GM23338 (cell line): ENCODE measurements at regions not wholly inside any gene's neighbourhood (a gene's known extent, or its start where the extent isn't known, plus 50 kb on each side); places are given as distances from the start of the nearest gene placed in this dataset.

Experiments used
- ATAC-seq: fragments of 200-7000 bp; cut with Tn5 transposase; 3 replicates; pipeline ENCODE4 v1.9.1; 2020
- DNase-seq: peaks from one replicate; pipeline ENCODE4 v3.0.0-alpha.2; 2015; ENCODE audit warnings: low spot score
- H2AFZ ChIP-seq: fragments of 200-600 bp; sonication (generic); 2 replicates; pipeline ENCODE4 v1.8.0; 2016; ENCODE audit warnings: antibody characterized with exemption, mild to moderate bottlenecking, moderate library complexity
- H3F3A ChIP-seq: fragments of 200-600 bp; sonication (generic); replicated peaks from 2 replicates; pipeline ENCODE4 v1.8.0; 2017; ENCODE audit warnings: antibody characterized with exemption, mixed run types, low read depth
- H3K27ac ChIP-seq: fragments of 200-600 bp; sonication (generic); 2 replicates; pipeline ENCODE4 v1.6.1; 2016; ENCODE audit warnings: low read depth
- H3K27me3 ChIP-seq: fragments of 200-600 bp; sonication (generic); 2 replicates; pipeline ENCODE4 v1.8.0; 2016; ENCODE audit warnings: mild to moderate bottlenecking, mixed run types, moderate library complexity; ENCODE audit not compliant: insufficient read depth
- H3K36me3 ChIP-seq: fragments of 200-600 bp; sonication (generic); 2 replicates; pipeline ENCODE4 v1.8.0; 2016; ENCODE audit warnings: mild to moderate bottlenecking; ENCODE audit not compliant: insufficient read depth
- H3K4me1 ChIP-seq: fragments of 200-600 bp; sonication (generic); 2 replicates; pipeline ENCODE4 v1.8.0; 2016; ENCODE audit warnings: mild to moderate bottlenecking, moderate library complexity; ENCODE audit not compliant: insufficient read depth
- H3K4me2 ChIP-seq: fragments of 200-600 bp; sonication (generic); 2 replicates; pipeline ENCODE4 v1.7.1; 2017; ENCODE audit warnings: mixed run types
- H3K4me3 ChIP-seq: fragments of 200-600 bp; sonication (generic); 2 replicates; pipeline ENCODE4 v1.6.1; 2016; ENCODE audit warnings: mixed run types
- H3K79me2 ChIP-seq: fragments of 200-600 bp; sonication (generic); replicated peaks from 2 replicates; pipeline ENCODE4 v1.8.0; 2017; ENCODE audit warnings: mild to moderate bottlenecking; ENCODE audit not compliant: insufficient read depth
- H3K9me2 ChIP-seq: fragments of 200-600 bp; sonication (generic); 2 replicates; pipeline ENCODE4 v1.8.0; 2017; ENCODE audit not compliant: insufficient read depth
- H4K20me1 ChIP-seq: fragments of 200-600 bp; sonication (generic); replicated peaks from 2 replicates; pipeline ENCODE4 v1.8.0; 2017; ENCODE audit warnings: mild to moderate bottlenecking; ENCODE audit not compliant: insufficient read depth
- H3K27ac Mint-ChIP-seq: 2 replicates; pipeline ENCODE4 v1.8.0; 2020; ENCODE audit warnings: inconsistent platforms, mild to moderate bottlenecking, moderate library complexity, mixed read lengths
- H3K27me3 Mint-ChIP-seq: 3 replicates; pipeline ENCODE4 v1.8.0; 2022; ENCODE audit warnings: low read depth, mild to moderate bottlenecking, moderate library complexity, mixed read lengths, inconsistent platforms; ENCODE audit not compliant: insufficient read depth, poor library complexity
- H3K36me3 Mint-ChIP-seq: 3 replicates; pipeline ENCODE4 v1.8.0; 2021; ENCODE audit warnings: low read depth, mild to moderate bottlenecking, inconsistent platforms, moderate library complexity, mixed read lengths
- H3K4me1 Mint-ChIP-seq: 3 replicates; pipeline ENCODE4 v1.8.0; 2020; ENCODE audit warnings: mild to moderate bottlenecking, inconsistent platforms, mixed read lengths
- H3K4me3 Mint-ChIP-seq: 3 replicates; pipeline ENCODE4 v1.8.0; 2021; ENCODE audit warnings: moderate library complexity, mild to moderate bottlenecking, inconsistent platforms, mixed read lengths
- H3K9me3 Mint-ChIP-seq: 3 replicates; pipeline ENCODE4 v1.8.0; 2020; ENCODE audit warnings: moderate library complexity, mild to moderate bottlenecking, inconsistent platforms, mixed read lengths
- CREB1 ChIP-seq: fragments of 250-450 bp; sonication (Bioruptor Pico); IDR thresholded peaks from 2 replicates; pipeline ENCODE4 v1.5.0; 2020; ENCODE audit warnings: low read depth, mild to moderate bottlenecking, moderate library complexity
- CTCF ChIP-seq, 2 experiments: fragments of 200-600 bp in 1 of 2; sonication (generic) in 1 of 2; conservative IDR thresholded peaks; 2 replicates each; pipeline versions ENCODE4 v1.5.1 to v1.6.1; 2016 to 2017; ENCODE audit warnings: antibody characterized with exemption in 2 of 2, low read depth in 2 of 2, mild to moderate bottlenecking in 2 of 2, moderate library complexity in 1 of 2
- ETS1 ChIP-seq: IDR thresholded peaks from 2 replicates; pipeline ENCODE4 v1.6.1; 2016; ENCODE audit warnings: antibody characterized with exemption
- EZH2 ChIP-seq: fragments of 200-600 bp; sonication (generic); IDR thresholded peaks from one replicate; pipeline ENCODE4 v1.8.0; 2017; ENCODE audit warnings: antibody characterized with exemption, mild to moderate bottlenecking, low read depth; ENCODE audit not compliant: unreplicated experiment
- EZH2phosphoT487 ChIP-seq: fragments of 200-600 bp; sonication (generic); IDR thresholded peaks from one replicate; pipeline ENCODE4 v1.8.1; 2018; ENCODE audit warnings: antibody characterized with exemption; ENCODE audit not compliant: unreplicated experiment
- JUNB ChIP-seq: IDR thresholded peaks from one replicate; pipeline ENCODE4 v1.6.1; 2016; ENCODE audit warnings: antibody characterized with exemption; ENCODE audit not compliant: unreplicated experiment
- NANOG ChIP-seq: IDR thresholded peaks from 2 replicates; pipeline ENCODE4 v1.6.1; 2016; ENCODE audit warnings: antibody characterized with exemption, borderline replicate concordance
- POLR2AphosphoS5 ChIP-seq: IDR thresholded peaks from 2 replicates; pipeline ENCODE4 v1.6.1; 2016; ENCODE audit warnings: antibody characterized with exemption, low read depth
- REST ChIP-seq: IDR thresholded peaks from one replicate; pipeline ENCODE4 v1.6.1; 2018; ENCODE audit warnings: antibody characterized with exemption; ENCODE audit not compliant: unreplicated experiment
- STAT1 ChIP-seq: IDR thresholded peaks from one replicate; pipeline ENCODE4 v1.6.1; 2016; ENCODE audit warnings: antibody characterized with exemption; ENCODE audit not compliant: unreplicated experiment
- ZNF114 ChIP-seq: fragments of 250-450 bp; sonication (Bioruptor Pico); IDR thresholded peaks from 2 replicates; pipeline ENCODE4 v1.5.0; 2020; ENCODE audit warnings: mild to moderate bottlenecking, moderate library complexity
- ZNF331 ChIP-seq: fragments of 250-450 bp; sonication (Bioruptor Pico); IDR thresholded peaks from 2 replicates; pipeline ENCODE4 v1.5.0; 2020; ENCODE audit warnings: low read depth, mild to moderate bottlenecking, moderate library complexity

GRCh38 chr7:131250331-131250730 lies 77.3 kb upstream of the MKLN1 start:
- ATAC-seq: peak; percentile 79
- Histone ChIP-seq H2AFZ (no peak overlapping the region), H3K9me2 (0 out of 2 replicates have a peak, but pooled peaks cover 2% of the 10 kb centered on the region), H3K4me1 (no peaks in the 10 kb centered on the region), H3K4me3 (no peak overlapping the region), H3K79me2 (no peaks in the 10 kb centered on the region), H3F3A (no peaks in the 10 kb centered on the region), H3K36me3 (peaks cover 12% of the 10 kb centered on the region; the same call in 1 of the 2 replicates), H3K4me2 (no peak overlapping the region), H4K20me1 (no peaks in the 10 kb centered on the region), H3K27me3 (no peaks in the 10 kb centered on the region), H3K27ac (no peak overlapping the region)
- DNase-seq: peak; percentile 33
- no peaks in the 10 kb centered on the region; the same call in 2 of the 3 replicates for H3K4me1 Mint-ChIP-seq
- TF ChIP-seq ETS1 (no peak), ZNF331 (CRISPR knock-in tag) (no peak), EZH2 (no peak), REST (no peak), NANOG (no peak), STAT1 (no peak), CREB1 (CRISPR knock-in tag) (no peak), JUNB (no peak)
- no peak overlapping the region for H3K27ac Mint-ChIP-seq
- no peak overlapping the region for H3K4me3 Mint-ChIP-seq
- H3K27me3 Mint-ChIP-seq: peaks cover 10% of the 10 kb centered on the region
- H3K36me3 Mint-ChIP-seq: peaks cover 13% of the 10 kb centered on the region
- H3K9me3 Mint-ChIP-seq: peaks cover 18% of the 10 kb centered on the region

GRCh38 chr7:131251371-131251770 lies 76.3 kb upstream of the MKLN1 start:
- Mint-ChIP-seq H3K4me1 (no peaks in the 10 kb centered on the region; the same call in 2 of the 3 replicates), H3K4me3 (no peak overlapping the region), H3K27ac (no peak overlapping the region), H3K9me3 (peaks cover 21% of the 10 kb centered on the region), H3K27me3 (peaks cover 6% of the 10 kb centered on the region), H3K36me3 (peaks cover 15% of the 10 kb centered on the region)
- no peak overlapping the region for H3K4me3 ChIP-seq
- no peak overlapping the region for H2AFZ ChIP-seq
- H3K79me2 ChIP-seq: no peaks in the 10 kb centered on the region
- H3F3A ChIP-seq: no peaks in the 10 kb centered on the region
- 0 out of 2 replicates have a peak, but pooled peaks cover 2% of the 10 kb centered on the region for H3K9me2 ChIP-seq
- H3K4me2 ChIP-seq: no peak overlapping the region
- H3K4me1 ChIP-seq: no peaks in the 10 kb centered on the region
- DNase-seq: no peak
- no peaks in the 10 kb centered on the region for H4K20me1 ChIP-seq
- H3K27ac ChIP-seq: no peak overlapping the region
- peaks cover 15% of the 10 kb centered on the region; the same call in 1 of the 2 replicates for H3K36me3 ChIP-seq
- ATAC-seq: no peak
- H3K27me3 ChIP-seq: no peaks in the 10 kb centered on the region
- TF ChIP-seq EZH2 (no peak), POLR2AphosphoS5 (no peak), ETS1 (no peak), EZH2phosphoT487 (no peak), CREB1 (CRISPR knock-in tag) (no peak), STAT1 (no peak), JUNB (no peak), CTCF (conservative IDR thresholded peaks at IDR 0.05; ENCODE audit: low read depth in 2 of 2) (no peak), REST (no peak), NANOG (no peak), ZNF114 (CRISPR knock-in tag) (no peak), ZNF331 (CRISPR knock-in tag) (no peak)
